ENCODE measurements at regions not wholly inside any gene's neighbourhood (a gene's known extent, or its start where the extent isn't known, plus 50 kb on each side); places are given as distances from the start of the nearest gene placed in this dataset.

GRCh38 chr11:106403751-106404150 is 326.3 kb downstream of the AASDHPPT start:
- TF ChIP-seq, protein P1, sequence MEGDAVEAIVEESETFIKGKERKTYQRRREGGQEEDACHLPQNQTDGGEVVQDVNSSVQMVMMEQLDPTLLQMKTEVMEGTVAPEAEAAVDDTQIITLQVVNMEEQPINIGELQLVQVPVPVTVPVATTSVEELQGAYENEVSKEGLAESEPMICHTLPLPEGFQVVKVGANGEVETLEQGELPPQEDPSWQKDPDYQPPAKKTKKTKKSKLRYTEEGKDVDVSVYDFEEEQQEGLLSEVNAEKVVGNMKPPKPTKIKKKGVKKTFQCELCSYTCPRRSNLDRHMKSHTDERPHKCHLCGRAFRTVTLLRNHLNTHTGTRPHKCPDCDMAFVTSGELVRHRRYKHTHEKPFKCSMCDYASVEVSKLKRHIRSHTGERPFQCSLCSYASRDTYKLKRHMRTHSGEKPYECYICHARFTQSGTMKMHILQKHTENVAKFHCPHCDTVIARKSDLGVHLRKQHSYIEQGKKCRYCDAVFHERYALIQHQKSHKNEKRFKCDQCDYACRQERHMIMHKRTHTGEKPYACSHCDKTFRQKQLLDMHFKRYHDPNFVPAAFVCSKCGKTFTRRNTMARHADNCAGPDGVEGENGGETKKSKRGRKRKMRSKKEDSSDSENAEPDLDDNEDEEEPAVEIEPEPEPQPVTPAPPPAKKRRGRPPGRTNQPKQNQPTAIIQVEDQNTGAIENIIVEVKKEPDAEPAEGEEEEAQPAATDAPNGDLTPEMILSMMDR (IDR thresholded peaks at IDR 0.05; ENCODE audit: extremely low read depth, insufficient read depth, missing control alignments) = no peak
- no peak for DNase-seq (ENCODE audit: low spot score)
- in situ Hi-C loops (cut with MboI; ENCODE audit: low pct_unique_long_range_greater_than_20kb, low sequenced_read_pairs, unreplicated experiment) = no loop called here

DNA sequence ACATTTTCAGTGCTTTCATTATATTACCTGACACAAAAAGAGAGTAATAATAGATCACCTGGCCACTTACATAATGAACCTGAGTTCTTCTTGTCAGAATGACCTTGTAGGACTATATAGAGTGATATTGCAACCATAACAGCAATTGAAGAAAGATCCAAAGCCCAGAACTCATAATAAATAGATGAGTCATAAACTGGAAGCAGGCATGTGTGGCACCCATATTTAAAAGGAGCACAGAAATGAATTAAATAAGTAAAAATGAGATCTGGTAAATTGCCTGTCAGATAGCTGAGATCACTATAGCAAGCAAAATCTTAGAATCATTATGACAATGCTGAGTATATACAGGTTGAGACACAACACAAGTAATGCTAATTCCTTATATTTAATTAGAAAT is 331.8 kb downstream of the AASDHPPT start:
- no peak for DNase-seq (ENCODE audit: low spot score)
- in situ Hi-C loops (cut with MboI; ENCODE audit: low pct_unique_long_range_greater_than_20kb, low sequenced_read_pairs, unreplicated experiment) = no loop called here
- TF ChIP-seq, protein P1 (IDR thresholded peaks at IDR 0.05; ENCODE audit: extremely low read depth, insufficient read depth, missing control alignments) = no peak

- TF ChIP-seq, protein P1 (IDR thresholded peaks at IDR 0.05; ENCODE audit: extremely low read depth, insufficient read depth, missing control alignments) = no peak
- DNase-seq (ENCODE audit: low spot score) = no peak
- in situ Hi-C loops (cut with MboI; ENCODE audit: low pct_unique_long_range_greater_than_20kb, low sequenced_read_pairs, unreplicated experiment) = no loop called here
Observed at GRCh38 chr11:106409671-106410070, 332.2 kb downstream of the AASDHPPT start.

DNA sequence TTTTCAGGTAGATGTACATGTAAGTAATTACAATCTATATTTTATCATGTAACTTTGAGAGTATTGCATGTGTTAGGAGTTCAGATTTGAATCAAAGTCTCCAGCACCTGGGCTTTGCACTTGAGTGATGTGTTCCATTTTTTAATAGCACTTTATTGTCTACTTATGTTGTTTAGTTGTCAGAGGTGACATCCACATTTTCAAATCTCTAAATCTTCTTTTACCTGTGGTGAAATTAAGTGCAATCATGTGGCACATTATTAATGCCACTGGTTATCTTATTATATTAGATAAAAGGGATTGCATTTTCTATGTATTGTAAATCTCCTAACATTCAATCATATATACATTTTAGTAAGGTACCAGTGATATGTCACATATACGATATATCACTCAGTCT is 333.4 kb downstream of the AASDHPPT start:
- in situ Hi-C loops (cut with MboI; ENCODE audit: low pct_unique_long_range_greater_than_20kb, low sequenced_read_pairs, unreplicated experiment) = no loop called here
- TF ChIP-seq, protein P1 (IDR thresholded peaks at IDR 0.05; ENCODE audit: extremely low read depth, insufficient read depth, missing control alignments) = no peak
- no peak for DNase-seq (ENCODE audit: low spot score)

DNA sequence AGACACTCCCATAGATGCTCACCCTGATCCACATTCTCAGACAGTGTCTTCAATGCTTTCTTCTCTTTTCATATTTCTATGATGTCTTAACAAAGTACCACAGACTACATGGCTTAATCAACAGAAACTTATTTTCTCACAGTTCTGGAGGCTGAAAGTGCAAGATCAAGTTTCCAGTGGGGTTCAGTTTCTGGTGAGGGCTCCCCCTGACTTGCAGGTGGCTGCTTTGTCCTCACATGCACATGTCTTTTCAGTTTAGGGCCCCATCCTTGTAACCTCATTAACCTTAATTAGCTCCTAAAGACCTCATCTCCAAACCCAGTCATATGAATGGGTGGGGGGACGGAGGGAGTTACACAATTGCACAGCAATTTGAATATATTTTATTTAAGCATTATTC is 335.8 kb downstream of the AASDHPPT start:
- DNase-seq (ENCODE audit: low spot score) = no peak
- TF ChIP-seq, protein P1 (IDR thresholded peaks at IDR 0.05; ENCODE audit: extremely low read depth, insufficient read depth, missing control alignments) = no peak
- in situ Hi-C loops (cut with MboI; ENCODE audit: low pct_unique_long_range_greater_than_20kb, low sequenced_read_pairs, unreplicated experiment) = no loop called here

DNA sequence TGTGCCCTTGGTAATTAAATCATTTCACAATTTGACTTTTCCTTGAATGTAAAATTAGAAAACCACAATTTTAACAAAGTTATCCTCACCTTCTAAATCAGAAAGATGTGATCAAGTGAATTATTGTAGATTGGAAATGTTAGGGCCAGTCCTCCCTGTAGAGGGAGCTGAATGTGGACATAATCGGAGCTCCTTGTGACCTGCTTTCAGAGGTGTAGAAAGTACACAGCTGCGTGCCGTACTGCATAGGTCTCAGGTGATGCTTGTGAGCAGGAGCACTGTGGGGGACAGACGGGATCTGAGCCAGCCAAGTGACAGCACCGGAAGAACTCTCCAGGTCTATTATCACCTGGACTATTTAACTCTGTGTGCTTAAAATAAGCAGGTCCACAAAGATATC is 338.0 kb downstream of the AASDHPPT start:
- no peak for DNase-seq (ENCODE audit: low spot score)
- in situ Hi-C loops (cut with MboI; ENCODE audit: low pct_unique_long_range_greater_than_20kb, low sequenced_read_pairs, unreplicated experiment) = no loop called here
- TF ChIP-seq, protein P1 (IDR thresholded peaks at IDR 0.05; ENCODE audit: extremely low read depth, insufficient read depth, missing control alignments) = no peak

DNA sequence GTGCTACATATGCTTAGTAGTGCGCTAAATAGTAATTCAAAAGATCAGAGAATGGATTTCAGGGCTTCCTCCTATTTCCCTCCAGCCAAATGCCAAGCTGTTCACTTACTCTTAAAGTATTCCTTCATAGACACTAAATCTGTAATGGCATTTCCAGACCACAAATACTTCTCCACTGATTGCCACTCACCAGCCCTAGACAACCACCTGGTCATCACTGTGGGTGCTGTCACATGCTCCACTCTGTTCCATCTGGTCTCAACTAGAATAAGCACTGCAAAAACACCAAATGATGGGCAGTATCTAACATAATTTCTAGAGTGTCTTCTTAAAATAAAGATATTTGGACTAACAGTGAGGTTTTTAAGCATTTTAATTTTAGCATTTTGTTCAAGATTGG is 341.3 kb downstream of the AASDHPPT start:
- TF ChIP-seq, protein P1 (IDR thresholded peaks at IDR 0.05; ENCODE audit: extremely low read depth, insufficient read depth, missing control alignments) = no peak
- in situ Hi-C loops (cut with MboI; ENCODE audit: low pct_unique_long_range_greater_than_20kb, low sequenced_read_pairs, unreplicated experiment) = no loop called here
- DNase-seq (ENCODE audit: low spot score) = no peak
